ENCODE measurements at regions not wholly inside any gene's neighbourhood (a gene's known extent, or its start where the extent isn't known, plus 50 kb on each side); places are given as distances from the start of the nearest gene placed in this dataset.

DNA sequence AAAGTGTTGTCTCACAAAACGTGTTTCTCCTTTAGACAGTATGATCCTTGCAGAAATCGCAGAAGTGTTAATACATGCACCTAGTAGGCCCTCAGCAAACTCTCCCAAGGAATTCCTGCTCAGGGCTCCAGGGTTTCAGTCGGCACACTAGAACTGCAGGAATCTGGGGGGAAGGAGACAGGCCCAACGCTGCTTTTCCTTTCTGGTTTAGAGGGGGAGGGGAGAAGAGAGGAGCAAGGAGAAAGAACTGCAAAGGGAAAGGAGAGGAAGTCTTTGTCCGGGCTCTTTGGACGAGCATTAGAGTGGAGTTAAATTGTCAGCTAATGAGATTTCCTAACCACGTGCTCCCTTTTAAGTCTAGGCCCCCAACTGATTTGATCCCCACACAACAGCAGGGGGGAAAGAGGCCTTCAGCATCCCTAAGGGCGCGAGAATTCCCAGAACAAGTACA, 103.7 kb upstream of the SOD1 start:
- peaks cover 3% of the 10 kb centered on the region for H3K4me1 ChIP-seq
- no peak overlapping the region for H3K4me3 ChIP-seq
- DNase-seq: no peak
- TF ChIP-seq, protein P1, sequence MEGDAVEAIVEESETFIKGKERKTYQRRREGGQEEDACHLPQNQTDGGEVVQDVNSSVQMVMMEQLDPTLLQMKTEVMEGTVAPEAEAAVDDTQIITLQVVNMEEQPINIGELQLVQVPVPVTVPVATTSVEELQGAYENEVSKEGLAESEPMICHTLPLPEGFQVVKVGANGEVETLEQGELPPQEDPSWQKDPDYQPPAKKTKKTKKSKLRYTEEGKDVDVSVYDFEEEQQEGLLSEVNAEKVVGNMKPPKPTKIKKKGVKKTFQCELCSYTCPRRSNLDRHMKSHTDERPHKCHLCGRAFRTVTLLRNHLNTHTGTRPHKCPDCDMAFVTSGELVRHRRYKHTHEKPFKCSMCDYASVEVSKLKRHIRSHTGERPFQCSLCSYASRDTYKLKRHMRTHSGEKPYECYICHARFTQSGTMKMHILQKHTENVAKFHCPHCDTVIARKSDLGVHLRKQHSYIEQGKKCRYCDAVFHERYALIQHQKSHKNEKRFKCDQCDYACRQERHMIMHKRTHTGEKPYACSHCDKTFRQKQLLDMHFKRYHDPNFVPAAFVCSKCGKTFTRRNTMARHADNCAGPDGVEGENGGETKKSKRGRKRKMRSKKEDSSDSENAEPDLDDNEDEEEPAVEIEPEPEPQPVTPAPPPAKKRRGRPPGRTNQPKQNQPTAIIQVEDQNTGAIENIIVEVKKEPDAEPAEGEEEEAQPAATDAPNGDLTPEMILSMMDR (IDR thresholded peaks at IDR 0.05): no peak
- ATAC-seq: no peak
- H3K36me3 ChIP-seq (ENCODE audit: insufficient read depth in 1 of 2, low read depth in 1 of 2): no peaks in the 10 kb centered on the region
- peaks cover 0 to 54% (median 23%) of the 10 kb centered on the region in 3 donors for H3K27me3 ChIP-seq (ENCODE audit: insufficient read depth in 3 of 3, low read length in 2 of 3)
- 78 to 83% (median 80%) methylated on average over 9 of the region's 9 CpGs for WGBS, 3 donors
- intact Hi-C loops (cut with DNase I): no loop called here
- H3K9me3 ChIP-seq: no peaks in the 10 kb centered on the region
- no peak overlapping the region for H3K27ac ChIP-seq

DNA sequence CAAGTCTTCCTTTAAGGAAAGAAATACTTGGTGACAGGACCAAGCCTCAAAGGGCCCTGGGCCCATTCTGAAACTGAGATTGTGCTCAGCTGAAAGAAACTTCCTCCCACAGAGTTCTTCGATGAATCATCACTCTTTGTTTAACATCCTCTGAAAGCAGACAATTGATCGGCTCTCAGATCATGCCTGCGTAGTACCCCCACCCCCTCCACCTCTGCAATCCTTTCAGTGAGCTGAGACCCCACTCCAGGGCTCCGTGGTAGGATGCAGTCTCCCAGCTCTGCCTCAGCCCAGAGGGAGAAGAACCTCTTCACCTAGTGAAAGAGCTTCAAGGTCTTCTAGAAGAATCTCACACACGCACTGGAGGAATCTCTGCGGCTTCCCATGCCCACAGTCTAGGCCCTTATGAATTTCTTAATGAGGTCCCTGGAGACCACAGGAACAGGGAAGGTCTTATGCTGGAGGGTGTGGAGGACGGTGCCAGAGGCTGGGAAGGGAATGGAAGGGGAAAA, 104.9 kb upstream of the SOD1 start:
- TF ChIP-seq, protein P1 (IDR thresholded peaks at IDR 0.05): no peak
- no peaks in the 10 kb centered on the region for H3K9me3 ChIP-seq
- intact Hi-C loops (cut with DNase I): no loop called here
- peaks cover 3% of the 10 kb centered on the region for H3K4me1 ChIP-seq
- no peak overlapping the region for H3K4me3 ChIP-seq
- DNase-seq (no peak), ATAC-seq (no peak)
- 71 to 79% (median 74%) methylated on average over 7 of the region's 7 CpGs for WGBS, 3 donors
- H3K36me3 ChIP-seq (ENCODE audit: insufficient read depth in 1 of 2, low read depth in 1 of 2): no peaks in the 10 kb centered on the region
- peaks cover 0 to 42% (median 19%) of the 10 kb centered on the region in 3 donors for H3K27me3 ChIP-seq (ENCODE audit: insufficient read depth in 3 of 3, low read length in 2 of 3)
- no peak overlapping the region for H3K27ac ChIP-seq

DNA sequence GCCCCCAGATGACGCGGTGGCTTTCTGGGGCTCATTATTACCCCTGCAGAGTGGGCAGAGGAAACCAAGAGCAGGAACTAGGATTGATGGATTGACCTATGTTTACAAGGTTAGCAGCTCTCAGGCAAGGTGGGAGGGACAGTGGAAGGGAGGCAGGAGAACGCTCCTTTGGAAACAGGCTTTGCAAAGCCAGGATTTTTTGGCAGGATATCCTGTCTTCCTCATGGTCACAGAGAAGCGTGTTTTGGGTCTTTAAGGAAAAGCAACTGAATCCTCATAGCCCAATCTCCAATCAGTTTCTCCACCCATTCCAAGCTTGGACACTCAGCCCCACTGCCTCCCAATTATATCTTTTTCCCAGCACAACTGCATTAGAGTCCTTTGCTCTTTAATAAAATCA, 105.6 kb upstream of the SOD1 start:
- intact Hi-C loops (cut with DNase I): no loop called here
- no peak for ATAC-seq
- Histone ChIP-seq H3K4me3 (no peak overlapping the region), H3K36me3 (ENCODE audit: insufficient read depth in 1 of 2, low read depth in 1 of 2) (no peaks in the 10 kb centered on the region), H3K9me3 (no peaks in the 10 kb centered on the region), H3K27ac (no peak overlapping the region), H3K27me3 (ENCODE audit: insufficient read depth in 3 of 3, low read length in 2 of 3) (peaks cover 0 to 36% (median 17%) of the 10 kb centered on the region in 3 donors), H3K4me1 (peaks cover 3% of the 10 kb centered on the region)
- DNase-seq: no peak
- 38 to 50% (median 50%) methylated on average over 4 of the region's 4 CpGs for WGBS, 3 donors
- TF ChIP-seq, protein P1 (IDR thresholded peaks at IDR 0.05): no peak

DNA sequence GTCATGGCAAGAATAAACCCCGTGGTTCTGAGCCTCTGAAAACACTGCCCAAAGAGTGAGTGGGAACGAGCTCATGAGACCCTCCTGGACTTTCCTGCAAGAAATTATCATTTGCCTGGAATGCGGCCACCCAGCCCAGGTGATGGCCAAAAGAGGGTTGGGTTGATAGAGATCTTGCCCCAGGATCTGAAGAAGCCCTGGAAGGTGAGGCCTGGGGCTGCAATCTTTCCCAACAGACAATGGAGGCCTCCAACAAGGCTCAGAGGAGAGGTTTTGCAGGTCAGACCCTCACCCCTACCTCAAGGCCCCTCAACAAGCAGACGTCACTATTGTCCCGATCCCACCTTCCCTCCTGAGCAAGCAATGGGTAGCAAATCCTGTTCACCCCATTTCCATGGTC, 106.0 kb upstream of the SOD1 start:
- DNase-seq (no peak), ATAC-seq (no peak)
- no peaks in the 10 kb centered on the region for H3K9me3 ChIP-seq
- H3K27ac ChIP-seq: no peak overlapping the region
- H3K4me3 ChIP-seq: no peak overlapping the region
- 83 to 94% (median 84%) methylated on average over 5 of the region's 5 CpGs for WGBS, 3 donors
- H3K36me3 ChIP-seq (ENCODE audit: insufficient read depth in 1 of 2, low read depth in 1 of 2): no peaks in the 10 kb centered on the region
- peaks cover 0 to 31% (median 15%) of the 10 kb centered on the region in 3 donors for H3K27me3 ChIP-seq (ENCODE audit: insufficient read depth in 3 of 3, low read length in 2 of 3)
- TF ChIP-seq, protein P1 (IDR thresholded peaks at IDR 0.05): no peak
- peaks cover 3% of the 10 kb centered on the region for H3K4me1 ChIP-seq
- intact Hi-C loops (cut with DNase I): no loop called here

DNA sequence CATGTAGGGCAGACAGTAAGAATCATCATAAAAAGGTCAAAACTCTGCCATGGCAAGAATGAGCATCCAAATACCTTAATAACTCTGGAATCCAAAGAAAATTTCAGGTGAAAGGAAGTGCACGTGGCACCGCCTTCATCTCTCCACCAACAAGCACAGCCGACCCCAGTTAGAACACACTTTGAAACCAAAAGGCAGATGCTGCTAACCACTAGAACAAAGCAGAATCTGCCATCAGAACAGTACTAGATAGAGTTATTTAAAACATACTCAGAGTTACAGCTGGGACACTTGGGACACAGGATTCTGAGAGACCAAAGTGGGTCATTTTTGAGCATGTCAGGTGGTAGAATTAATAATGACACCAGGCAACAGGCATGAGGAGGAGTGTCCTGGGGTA, 106.7 kb upstream of the SOD1 start:
- Histone ChIP-seq H3K36me3 (ENCODE audit: insufficient read depth in 1 of 2, low read depth in 1 of 2) (no peaks in the 10 kb centered on the region), H3K4me1 (no peaks in the 10 kb centered on the region), H3K27ac (no peak overlapping the region), H3K4me3 (no peak overlapping the region), H3K9me3 (no peaks in the 10 kb centered on the region), H3K27me3 (ENCODE audit: insufficient read depth in 3 of 3, low read length in 2 of 3) (peaks cover 0 to 25% (median 10%) of the 10 kb centered on the region in 3 donors)
- ATAC-seq (no peak), DNase-seq (no peak)
- WGBS, 3 donors: 83 to 93% (median 84%) methylated on average over 3 of the region's 3 CpGs
- intact Hi-C loops (cut with DNase I): no loop called here
- TF ChIP-seq, protein P1 (IDR thresholded peaks at IDR 0.05): no peak
